H9 (cell line): ENCODE measurements at regions not wholly inside any gene's neighbourhood (a gene's known extent, or its start where the extent isn't known, plus 50 kb on each side); places are given as distances from the start of the nearest gene placed in this dataset.

Source experiments
- DNase-seq: peaks from one replicate; pipeline ENCODE4 v3.0.0-alpha.2; 2017
- H2AFZ ChIP-seq: one replicate; pipeline ENCODE4 v1.6.1; 2013; ENCODE audit warnings: mild to moderate bottlenecking, low read length, control low read depth, moderate library complexity
- H2AK5ac ChIP-seq: 2 replicates; pipeline ENCODE4 v1.6.1; 2013; ENCODE audit warnings: low read length, control low read depth, mixed read lengths; ENCODE audit not compliant: insufficient read length
- H2BK120ac ChIP-seq: one replicate; pipeline ENCODE4 v1.6.1; 2013; ENCODE audit warnings: low read depth, mild to moderate bottlenecking, low read length, control low read depth, inconsistent platforms; ENCODE audit not compliant: poor library complexity, severe bottlenecking
- H2BK12ac ChIP-seq: 2 replicates; pipeline ENCODE4 v1.6.1; 2013; ENCODE audit warnings: low read length, control low read depth, mixed read lengths, low read depth; ENCODE audit not compliant: insufficient read length
- H2BK15ac ChIP-seq: 2 replicates; pipeline ENCODE4 v1.6.1; 2013; ENCODE audit warnings: low read depth, low read length, control low read depth
- H2BK20ac ChIP-seq: one replicate; pipeline ENCODE4 v1.6.1; 2013; ENCODE audit warnings: low read depth, mild to moderate bottlenecking, low read length, control low read depth, inconsistent platforms; ENCODE audit not compliant: poor library complexity, severe bottlenecking
- H2BK5ac ChIP-seq: 2 replicates; pipeline ENCODE4 v1.6.1; 2013; ENCODE audit warnings: low read length, control low read depth, mixed read lengths; ENCODE audit not compliant: insufficient read length
- H3K14ac ChIP-seq: 2 replicates; pipeline ENCODE4 v1.6.1; 2013; ENCODE audit warnings: low read length, control low read depth; ENCODE audit not compliant: insufficient read depth
- H3K18ac ChIP-seq: 2 replicates; pipeline ENCODE4 v1.6.1; 2013; ENCODE audit warnings: low read depth, mild to moderate bottlenecking, mixed read lengths, low read length, control low read depth; ENCODE audit not compliant: insufficient read length
- H3K23ac ChIP-seq: 2 replicates; pipeline ENCODE4 v1.6.1; 2013; ENCODE audit warnings: low read length, control low read depth, mixed read lengths, low read depth; ENCODE audit not compliant: insufficient read length
- H3K23me2 ChIP-seq: 2 replicates; pipeline ENCODE4 v1.6.1; 2013; ENCODE audit warnings: low read depth, mild to moderate bottlenecking, mixed read lengths, low read length, control low read depth; ENCODE audit not compliant: insufficient read length, poor library complexity, severe bottlenecking
- H3K27ac ChIP-seq: 2 replicates; pipeline ENCODE4 v1.5.1; 2013; ENCODE audit warnings: low read length, control low read depth, mixed read lengths, low read depth; ENCODE audit not compliant: insufficient read length
- H3K27me3 ChIP-seq: 2 replicates; pipeline ENCODE4 v1.6.1; 2013; ENCODE audit warnings: low read length, control low read depth, inconsistent platforms; ENCODE audit not compliant: insufficient read depth
- H3K4ac ChIP-seq: 2 replicates; pipeline ENCODE4 v1.6.1; 2013; ENCODE audit warnings: low read depth, mild to moderate bottlenecking, control low read depth, inconsistent platforms, low read length, moderate library complexity
- H3K4me1 ChIP-seq: 2 replicates; pipeline ENCODE4 v1.6.1; 2013; ENCODE audit warnings: low read length, control low read depth, inconsistent platforms; ENCODE audit not compliant: insufficient read depth
- H3K4me2 ChIP-seq: 2 replicates; pipeline ENCODE4 v1.6.1; 2013; ENCODE audit warnings: low read length, control low read depth, mixed read lengths; ENCODE audit not compliant: insufficient read length, insufficient read depth
- H3K56ac ChIP-seq: 2 replicates; pipeline ENCODE4 v1.6.1; 2013; ENCODE audit warnings: low read depth, mild to moderate bottlenecking, mixed read lengths, low read length, control low read depth; ENCODE audit not compliant: insufficient read length
- H3K79me1 ChIP-seq: 2 replicates; pipeline ENCODE4 v1.6.1; 2013; ENCODE audit warnings: low read depth, mild to moderate bottlenecking, moderate library complexity, low read length, control low read depth, inconsistent platforms; ENCODE audit not compliant: insufficient read depth, poor library complexity, severe bottlenecking
- H3K79me2 ChIP-seq: 2 replicates; pipeline ENCODE4 v1.6.1; 2013; ENCODE audit warnings: low read length, control low read depth, inconsistent platforms; ENCODE audit not compliant: insufficient read depth
- H3K9ac ChIP-seq: 2 replicates; pipeline ENCODE4 v1.6.1; 2013; ENCODE audit warnings: low read length, control low read depth, mixed read lengths; ENCODE audit not compliant: insufficient read length; ENCODE audit errors: extremely low read depth
- H3K9me3 ChIP-seq: one replicate; pipeline ENCODE4 v1.6.1; 2013; ENCODE audit warnings: low read depth, low read length, inconsistent platforms; ENCODE audit not compliant: control insufficient read depth
- H3T11ph ChIP-seq: one replicate; pipeline ENCODE4 v1.6.1; 2013; ENCODE audit warnings: mild to moderate bottlenecking, low read length, control low read depth, inconsistent platforms
- H4K20me1 ChIP-seq: one replicate; pipeline ENCODE4 v1.6.1; 2013; ENCODE audit not compliant: control insufficient read depth, insufficient read length, insufficient read depth
- H4K5ac ChIP-seq: 2 replicates; pipeline ENCODE4 v1.6.1; 2013; ENCODE audit warnings: low read depth, mild to moderate bottlenecking, mixed read lengths, low read length, control low read depth; ENCODE audit not compliant: insufficient read length
- H4K8ac ChIP-seq: replicated peaks from 2 replicates; pipeline ENCODE4 v1.6.1; 2013; ENCODE audit warnings: low read length, control low read depth, mixed read lengths, low read depth; ENCODE audit not compliant: insufficient read length
- H4K91ac ChIP-seq: 2 replicates; pipeline ENCODE4 v1.6.1; 2013; ENCODE audit warnings: low read depth, mild to moderate bottlenecking, moderate library complexity, mixed read lengths, low read length, control low read depth; ENCODE audit not compliant: insufficient read length
- H3K27ac Mint-ChIP-seq, 3 experiments: 2 replicates in 2 of 3; 3 replicates in 1 of 3; pipeline ENCODE4 v1.8.0; 2020 to 2021; ENCODE audit warnings: mixed read lengths in 3 of 3, mild to moderate bottlenecking in 1 of 3, moderate library complexity in 1 of 3
- H3K27me3 Mint-ChIP-seq: 2 replicates; pipeline ENCODE4 v1.8.0; 2021; ENCODE audit warnings: low read depth, mild to moderate bottlenecking, moderate library complexity, mixed read lengths
- H3K36me3 Mint-ChIP-seq, 3 experiments: 2 replicates in 2 of 3; 3 replicates in 1 of 3; pipeline ENCODE4 v1.8.0; 2020 to 2021; ENCODE audit warnings: low read depth in 3 of 3, mixed read lengths in 3 of 3; ENCODE audit not compliant: insufficient read depth in 1 of 3
- H3K4me1 Mint-ChIP-seq, 2 experiments: 2 replicates each; pipeline ENCODE4 v1.8.0; 2020; ENCODE audit warnings: mixed read lengths in 2 of 2
- H3K4me3 Mint-ChIP-seq, 2 experiments: 2 replicates in 1 of 2; 3 replicates in 1 of 2; pipeline ENCODE4 v1.8.0; 2020 to 2021; ENCODE audit warnings: mild to moderate bottlenecking in 2 of 2, mixed read lengths in 2 of 2, moderate library complexity in 1 of 2
- H3K9me3 Mint-ChIP-seq, 2 experiments: 2 replicates in 1 of 2; 3 replicates in 1 of 2; pipeline ENCODE4 v1.8.0; 2020; ENCODE audit warnings: mild to moderate bottlenecking in 2 of 2, mixed read lengths in 2 of 2, moderate library complexity in 1 of 2
- WGBS: extraction: QIAGEN DNeasy Blood & Tissue Kit; methylation state at CpG from one replicate; pipeline ENCODE4 v1.1.7; 2013; ENCODE audit warnings: missing lambda C conversion rate, low lambda C conversion rate, mixed read lengths; ENCODE audit not compliant: insufficient read length; ENCODE audit errors: extremely low coverage; 5-methylcytosine and 5-hydroxymethylcytosine counted together
- TF ChIP-seq, protein P1 (sequence below): fragments of 200-600 bp; sonication (generic); conservative IDR thresholded peaks from 3 replicates; pipeline ENCODE4 v1.8.0; 2021; ENCODE audit warnings: antibody characterized with exemption, mild to moderate bottlenecking

DNA sequence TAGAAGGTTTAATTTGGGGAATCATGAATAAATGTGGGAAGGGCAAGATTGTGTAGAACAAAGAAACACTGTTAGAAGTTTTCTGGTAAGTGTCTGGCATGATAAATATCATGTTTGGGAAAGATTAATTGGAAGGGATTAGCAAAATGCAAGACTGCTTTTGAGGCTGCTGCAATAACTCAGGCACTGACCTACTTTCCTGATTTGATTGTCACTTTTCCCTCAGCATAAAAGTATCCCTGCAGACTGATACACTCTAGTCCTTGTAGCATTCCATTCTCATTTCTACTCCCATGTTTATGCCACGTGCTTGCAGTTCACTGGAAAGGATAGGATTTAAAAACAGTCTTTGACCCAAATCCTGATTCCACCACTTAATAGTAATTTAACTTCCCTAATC, 303.3 kb upstream of the SEMA3A start:
- Histone ChIP-seq H2BK5ac (no peak overlapping the region), H3K14ac (no peak overlapping the region), H3K56ac (no peak overlapping the region), H2BK15ac (no peak overlapping the region), H3K9me3 (no peaks in the 10 kb centered on the region), H3K79me2 (no peaks in the 10 kb centered on the region), H3K79me1 (no peaks in the 10 kb centered on the region), H2BK12ac (no peak overlapping the region), H3K23ac (no peak overlapping the region), H3K9ac (no peak overlapping the region), H3K4ac (no peak overlapping the region), H4K91ac (no peak overlapping the region), H3K27me3 (no peaks in the 10 kb centered on the region), H2BK20ac (no peak overlapping the region), H2AFZ (no peak overlapping the region), H3K4me1 (no peaks in the 10 kb centered on the region), H2AK5ac (no peak overlapping the region), H4K20me1 (no peaks in the 10 kb centered on the region), H3K23me2 (no peaks in the 10 kb centered on the region), H3T11ph (no peak overlapping the region), H4K5ac (no peak overlapping the region), H3K4me2 (no peak overlapping the region), H3K18ac (no peak overlapping the region), H3K27ac (no peak overlapping the region), H2BK120ac (no peak overlapping the region), H4K8ac (no peak overlapping the region)
- H3K36me3 Mint-ChIP-seq, result no peaks in the 10 kb centered on the region
- H3K4me1 Mint-ChIP-seq, result no peaks in the 10 kb centered on the region
- TF ChIP-seq, protein P1, sequence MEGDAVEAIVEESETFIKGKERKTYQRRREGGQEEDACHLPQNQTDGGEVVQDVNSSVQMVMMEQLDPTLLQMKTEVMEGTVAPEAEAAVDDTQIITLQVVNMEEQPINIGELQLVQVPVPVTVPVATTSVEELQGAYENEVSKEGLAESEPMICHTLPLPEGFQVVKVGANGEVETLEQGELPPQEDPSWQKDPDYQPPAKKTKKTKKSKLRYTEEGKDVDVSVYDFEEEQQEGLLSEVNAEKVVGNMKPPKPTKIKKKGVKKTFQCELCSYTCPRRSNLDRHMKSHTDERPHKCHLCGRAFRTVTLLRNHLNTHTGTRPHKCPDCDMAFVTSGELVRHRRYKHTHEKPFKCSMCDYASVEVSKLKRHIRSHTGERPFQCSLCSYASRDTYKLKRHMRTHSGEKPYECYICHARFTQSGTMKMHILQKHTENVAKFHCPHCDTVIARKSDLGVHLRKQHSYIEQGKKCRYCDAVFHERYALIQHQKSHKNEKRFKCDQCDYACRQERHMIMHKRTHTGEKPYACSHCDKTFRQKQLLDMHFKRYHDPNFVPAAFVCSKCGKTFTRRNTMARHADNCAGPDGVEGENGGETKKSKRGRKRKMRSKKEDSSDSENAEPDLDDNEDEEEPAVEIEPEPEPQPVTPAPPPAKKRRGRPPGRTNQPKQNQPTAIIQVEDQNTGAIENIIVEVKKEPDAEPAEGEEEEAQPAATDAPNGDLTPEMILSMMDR, result no peak
- DNase-seq, result no peak
- H3K4me3 Mint-ChIP-seq, result no peak overlapping the region
- H3K27me3 Mint-ChIP-seq, result no peaks in the 10 kb centered on the region
- WGBS, result no CpG with 5 or more reads among the region's 1 CpG
- H3K9me3 Mint-ChIP-seq, result no peaks in the 10 kb centered on the region
- no peak overlapping the region for H3K27ac Mint-ChIP-seq
